Heart right ventricle (tissue), 16 donors: ENCODE measurements at regions not wholly inside any gene's neighbourhood (a gene's known extent, or its start where the extent isn't known, plus 50 kb on each side); places are given as distances from the start of the nearest gene placed in this dataset.

ENCODE experiments used
- ATAC-seq, 8 donors: fragments of 200-7000 bp; cut with Tn5 transposase; one replicate each; pipeline ENCODE4 v1.9.1; 2020; ENCODE audit warnings: mild to moderate bottlenecking in 8 of 8, moderate library complexity in 8 of 8, moderate number of reproducible peaks in 1 of 8
- DNase-seq, 2 donors: peaks; one replicate each; pipeline ENCODE4 v3.0.0-alpha.2; 2020
- H3K27ac ChIP-seq, 10 donors: fragments of 200-600 bp; sonication (generic) in 2 of 10; one replicate each; pipeline versions ENCODE4 v1.5.0 to v1.8.0; 2020 to 2022; ENCODE audit warnings: mild to moderate bottlenecking in 3 of 10
- H3K27me3 ChIP-seq, 7 donors: fragments of 200-600 bp; one replicate each; pipeline ENCODE4 v1.8.0; 2021 to 2022; ENCODE audit warnings: mild to moderate bottlenecking in 2 of 7
- H3K36me3 ChIP-seq, 9 donors: fragments of 200-600 bp; sonication (generic) in 1 of 9; one replicate each; pipeline versions ENCODE4 v1.5.0 to v1.8.0; 2020 to 2022; ENCODE audit warnings: mild to moderate bottlenecking in 2 of 9
- H3K4me1 ChIP-seq, 9 donors: fragments of 200-600 bp; sonication (generic) in 1 of 9; one replicate each; pipeline versions ENCODE4 v1.5.0 to v1.8.0; 2020 to 2022; ENCODE audit warnings: mild to moderate bottlenecking in 4 of 9
- H3K4me3 ChIP-seq, 10 donors: fragments of 200-600 bp; sonication (generic) in 2 of 10; one replicate each; pipeline versions ENCODE4 v1.5.0 to v1.8.0; 2020 to 2022; ENCODE audit warnings: mild to moderate bottlenecking in 7 of 10, moderate library complexity in 2 of 10
- H3K9me3 ChIP-seq, 11 donors: fragments of 200-600 bp in 10 of 11; sonication (generic) in 2 of 11; one replicate each; pipeline versions ENCODE4 v1.5.0 to v1.8.0; 2013 to 2022; ENCODE audit warnings: mild to moderate bottlenecking in 2 of 11, control low read depth in 1 of 11, moderate library complexity in 1 of 11
- CTCF ChIP-seq, 9 donors: fragments of 200-600 bp; sonication (generic) in 2 of 9; IDR thresholded peaks; one replicate each; pipeline versions ENCODE4 v1.5.0 to v1.8.0; 2021 to 2022; ENCODE audit warnings: antibody characterized with exemption in 9 of 9, mild to moderate bottlenecking in 5 of 9, moderate library complexity in 1 of 9
- WGBS, 2 donors: extraction: QIAGEN DNeasy Blood & Tissue Kit; methylation state at CpG; one replicate each; pipeline ENCODE4 v1.1.7; 2013; ENCODE audit warnings: inconsistent platforms in 1 of 2; 5-methylcytosine and 5-hydroxymethylcytosine counted together
- intact Hi-C, 10 donors: fragments of 100-400 bp; cut with DNase I; formaldehyde crosslinking; loops; one replicate each; pipeline versions ENCODE4 v1.11.1 to v1.14.2; 2022
- donor health status: Arrhythmogenic right ventricular cardiomyopathy.
- donor health status: ischemic (EF 13 %, LVEDD 7.1; RV severe dilation, severe dysfunction).
- donor health status: healthy with polysubstance abuse.
- donor health status: DM: no; HTN: yes; CAD: no.
- donor health status: DM: no; HTN: no; CAD: no.
- donor health status: ischemic (EF 25% LVEDD 6.9; RV normal size, moderate dysfunction).
- donor health status: ischemic (EF 25% LVEDD 5.7; RV mildly dilated, moderate dysfunction).
- donor health status: healthy.
- donor health status: DM: yes; HTN: yes; CAD: no.
- donor health status: Ischemic cardiomyopathy.
- donor health status: ischemic (EF 35%, LVEDD 5.7; RV mildly dilated, moderate dysfunction).
- donor health status: nonischemic (EF 11% LVEDD 7.7; RV severe dilation, severe dysfunction).
- donor health status: DM: yes; HTN: yes; CAD: no.
- donor health status: PGD.
- donor health status: ischemic (EF 29% LVEDD 5.4; RV normal size, mild dysfunction).
- donor health status: nonischemic (EF 23%, LVEDD 6.1; RV moderate dilation, normal function).

DNA sequence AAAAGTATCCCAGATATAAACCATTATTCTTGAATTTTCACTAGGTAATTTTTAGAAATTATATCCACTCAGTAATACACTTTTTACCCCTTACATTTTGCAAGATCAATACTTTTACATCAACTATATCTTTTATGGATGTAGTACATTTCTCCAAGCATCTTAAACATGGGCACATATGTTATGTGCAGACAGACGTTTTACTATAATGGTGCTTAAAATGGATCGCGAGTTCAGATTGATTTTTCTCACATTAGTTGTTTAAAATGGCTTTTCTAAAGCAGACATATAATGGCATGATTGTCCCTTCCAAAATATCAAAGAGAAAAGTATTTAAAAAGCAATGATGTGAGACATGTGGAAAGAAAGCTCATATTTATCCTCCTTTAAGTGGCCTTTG, 786.1 kb downstream of the PDHA2 start:
- H3K4me1 ChIP-seq, result no peaks in the 10 kb centered on the region
- intact Hi-C loops, result no loop called here
- no peak overlapping the region for H3K4me3 ChIP-seq
- H3K27ac ChIP-seq, result no peak overlapping the region
- no peak for DNase-seq
- no peaks in the 10 kb centered on the region for H3K9me3 ChIP-seq
- ATAC-seq, result no peak
- H3K27me3 ChIP-seq, result no peaks in the 10 kb centered on the region
- 90 to 95% methylated on average over 3 of the region's 3 CpGs for WGBS, 2 donors
- H3K36me3 ChIP-seq, result no peaks in the 10 kb centered on the region
- TF ChIP-seq CTCF (IDR thresholded peaks at IDR 0.05), result no peak

DNA sequence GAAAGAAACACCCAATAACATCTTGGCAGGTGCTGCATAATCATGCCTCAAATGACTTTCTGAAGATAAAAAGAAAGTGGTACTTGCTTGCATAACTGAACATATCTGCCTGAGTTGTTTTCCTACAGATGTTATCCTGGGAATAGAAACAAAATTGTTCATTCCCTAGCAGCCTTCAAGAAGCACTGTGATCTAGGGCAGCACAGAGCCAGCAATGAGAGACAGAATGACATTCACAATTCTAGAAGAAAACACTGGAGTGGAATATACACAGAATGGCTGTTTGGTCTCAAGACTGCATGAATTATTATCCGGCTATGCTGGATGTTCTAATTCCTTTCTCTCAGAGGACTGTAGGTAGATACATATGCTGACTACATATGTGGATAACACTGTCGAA, 790.9 kb downstream of the PDHA2 start:
- ATAC-seq, result no peak
- Histone ChIP-seq H3K36me3 (no peaks in the 10 kb centered on the region), H3K27ac (no peak overlapping the region), H3K27me3 (no peaks in the 10 kb centered on the region), H3K4me1 (no peaks in the 10 kb centered on the region), H3K4me3 (no peak overlapping the region), H3K9me3 (peaks cover 0 to 8% (median 0%) of the 10 kb centered on the region in 11 donors)
- intact Hi-C loops, result no loop called here
- 83 to 85% methylated on average over 2 of the region's 2 CpGs for WGBS, 2 donors
- DNase-seq, result no peak
- TF ChIP-seq CTCF (IDR thresholded peaks at IDR 0.05), result no peak

GRCh38 chr4:96637971-96638412, 798.1 kb downstream of the PDHA2 start:
- H3K4me3 ChIP-seq, result no peak overlapping the region
- H3K4me1 ChIP-seq, result no peaks in the 10 kb centered on the region
- no peak overlapping the region for H3K27ac ChIP-seq
- intact Hi-C loops, result no loop called here
- DNase-seq (no peak), ATAC-seq (no peak)
- no peaks in the 10 kb centered on the region for H3K9me3 ChIP-seq
- H3K36me3 ChIP-seq, result no peaks in the 10 kb centered on the region
- WGBS, 2 donors, result 35 to 47% methylated on average over 1 of the region's 1 CpG
- TF ChIP-seq CTCF (IDR thresholded peaks at IDR 0.05), result no peak
- H3K27me3 ChIP-seq, result no peaks in the 10 kb centered on the region

DNA sequence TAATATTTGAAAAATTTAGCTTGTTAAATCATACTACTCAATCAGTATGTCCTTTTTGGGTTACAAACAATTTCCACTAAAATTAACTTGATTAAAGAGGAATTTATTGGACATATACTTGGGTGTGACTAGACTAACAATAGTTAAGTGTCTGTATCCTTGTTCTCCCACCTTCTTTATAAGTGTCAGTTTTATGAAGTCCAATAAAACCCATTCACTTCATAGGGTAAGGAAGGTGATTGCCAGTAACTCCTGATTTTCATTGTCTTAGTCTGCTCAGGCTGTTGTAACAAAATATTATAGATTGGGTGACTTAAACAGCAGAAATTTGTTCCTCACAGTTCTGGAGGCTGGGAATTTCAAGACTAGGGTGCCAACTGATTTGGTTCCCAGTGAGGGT, 800.0 kb downstream of the PDHA2 start:
- Histone ChIP-seq H3K27me3 (no peaks in the 10 kb centered on the region), H3K4me3 (no peak overlapping the region), H3K9me3 (peaks cover 0 to 1% (median 0%) of the 10 kb centered on the region in 11 donors), H3K4me1 (no peaks in the 10 kb centered on the region), H3K27ac (no peak overlapping the region), H3K36me3 (no peaks in the 10 kb centered on the region)
- no peak for DNase-seq
- no peak for ATAC-seq
- TF ChIP-seq CTCF (IDR thresholded peaks at IDR 0.05), result no peak
- intact Hi-C loops, result no loop called here

DNA sequence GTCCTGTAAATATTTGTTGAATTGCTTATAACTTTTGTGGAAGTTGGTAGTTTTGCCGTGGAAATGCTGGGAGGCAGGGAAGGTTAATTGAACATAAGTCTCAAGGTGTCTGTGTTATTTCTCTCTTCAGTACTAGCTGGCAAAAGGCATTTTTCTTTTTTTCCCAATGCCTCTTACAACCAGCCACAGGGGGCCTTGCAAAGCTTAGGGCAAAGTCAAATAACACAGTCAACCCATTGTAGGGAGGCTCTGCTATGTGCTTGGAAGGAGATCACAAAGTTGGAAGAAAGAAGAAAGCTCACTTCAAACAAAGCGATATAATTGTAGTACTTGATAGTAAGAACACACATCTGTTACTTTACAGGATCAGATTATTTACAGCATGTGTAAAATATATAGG, 802.6 kb downstream of the PDHA2 start:
- TF ChIP-seq CTCF (IDR thresholded peaks at IDR 0.05), result no peak
- intact Hi-C loops, result no loop called here
- DNase-seq (no peak), ATAC-seq (no peak)
- no peak overlapping the region for H3K27ac ChIP-seq
- H3K9me3 ChIP-seq, result peaks cover 0 to 10% (median 0%) of the 10 kb centered on the region in 11 donors
- H3K4me1 ChIP-seq, result no peaks in the 10 kb centered on the region
- 74% methylated on average over 2 of the region's 2 CpGs for WGBS, 2 donors
- H3K4me3 ChIP-seq, result no peak overlapping the region
- no peaks in the 10 kb centered on the region for H3K36me3 ChIP-seq
- H3K27me3 ChIP-seq, result no peaks in the 10 kb centered on the region
